ENCODE measurements at regions not wholly inside any gene's neighbourhood (a gene's known extent, or its start where the extent isn't known, plus 50 kb on each side); places are given as distances from the start of the nearest gene placed in this dataset.

DNA sequence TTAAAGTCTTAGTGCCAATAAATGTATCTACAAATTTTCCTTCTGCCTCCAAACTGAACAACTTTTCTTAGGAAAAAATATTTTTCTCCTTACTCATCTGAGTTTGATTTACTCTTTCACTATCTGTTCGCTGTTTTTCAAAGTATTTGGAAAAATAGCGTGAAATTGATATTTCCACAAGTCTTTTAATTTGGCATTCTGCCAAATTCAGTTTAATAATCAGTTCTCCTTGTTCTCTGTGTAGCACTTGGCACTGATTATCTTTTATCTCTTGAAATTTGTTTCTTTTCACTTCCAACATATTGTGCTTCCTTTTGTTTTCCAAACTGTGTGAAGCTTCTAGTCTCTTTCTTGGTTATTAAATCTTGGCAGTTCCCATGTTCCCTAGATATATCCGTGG, 559.8 kb downstream of the RPL10L start:
- POLR2A ChIA-PET (ENCODE audit: partially characterized antibody), result no interaction called here
- no peak overlapping the region for H4K5ac ChIP-seq (ENCODE audit: insufficient read length, low read depth, low read length)
- H3K4me3 ChIP-seq (ENCODE audit: extremely low read depth in 1 of 4, insufficient read depth in 2 of 4, low read depth in 3 of 4, low read length in 4 of 4), result no peak overlapping the region

More for the DNA sequence above, 559.8 kb downstream of the RPL10L start:
- FAIRE-seq (no peak), DNase-seq (ENCODE audit: low read depth in 1 of 2, low spot score in 2 of 2) (no peak)
- no peaks in the 10 kb centered on the region for H3K23me2 ChIP-seq (ENCODE audit: low read depth, low read length)
- no peak overlapping the region for H4K91ac ChIP-seq (replicated peaks; ENCODE audit: insufficient read length, low read length)
- H3K79me2 ChIP-seq (ENCODE audit: control insufficient read depth in 1 of 2, insufficient read depth in 2 of 2, low read length in 2 of 2), result no peaks in the 10 kb centered on the region
- no peak overlapping the region for H3K18ac ChIP-seq (ENCODE audit: extremely low read depth, low read length)
- H4K8ac ChIP-seq (ENCODE audit: extremely low read depth, insufficient read depth, low read length), result no peak overlapping the region
- CTCF ChIA-PET (ENCODE audit: partially characterized antibody), result no interaction called here
- WGBS, 2 experiments (ENCODE audit: extremely low coverage in 1 of 2, insufficient coverage in 1 of 2, insufficient read length in 1 of 2, insufficient replicate concordance in 2 of 2, low coverage in 1 of 2, low lambda C conversion rate in 2 of 2, missing lambda C conversion rate in 1 of 2), result 96% methylated on average over 3 of the region's 3 CpGs; no CpG with 5 or more reads in 1 of the 2 experiments
- H2AFZ ChIP-seq (ENCODE audit: low read length), result no peak overlapping the region
- H4K20me1 ChIP-seq (replicated peaks in 1 of 2; ENCODE audit: control insufficient read depth in 1 of 2, insufficient read depth in 2 of 2, low read length in 2 of 2), result no peaks in the 10 kb centered on the region
- H2BK15ac ChIP-seq (ENCODE audit: low read length), result no peak overlapping the region
- H3K14ac ChIP-seq (ENCODE audit: insufficient read length), result no peak overlapping the region
- no peak overlapping the region for H3K23ac ChIP-seq (ENCODE audit: insufficient read length)
- H3K9me3 ChIP-seq (ENCODE audit: insufficient read depth in 2 of 2, low read depth in 1 of 2, low read length in 1 of 2), result no peaks in the 10 kb centered on the region
- no peak overlapping the region for H3K9ac ChIP-seq (replicated peaks in 1 of 4; ENCODE audit: extremely low read depth in 1 of 4, low read depth in 3 of 4, low read length in 3 of 4)
- H2BK120ac ChIP-seq (replicated peaks; ENCODE audit: low read depth, low read length), result no peak overlapping the region
- H3K27ac ChIP-seq (ENCODE audit: low read depth, low read length), result no peak overlapping the region
- H3K56ac ChIP-seq (replicated peaks; ENCODE audit: insufficient read length, low read depth, low read length), result no peak overlapping the region
- H3K36me3 ChIP-seq (ENCODE audit: control insufficient read depth in 2 of 4, insufficient read depth in 4 of 4, low read length in 3 of 4), result no peaks in the 10 kb centered on the region
- no peak overlapping the region for H2BK5ac ChIP-seq (ENCODE audit: low read depth, low read length)
- no peak overlapping the region for H2BK20ac ChIP-seq (ENCODE audit: low read length)
- no peak overlapping the region for H3K4me2 ChIP-seq (ENCODE audit: insufficient read depth in 1 of 2, low read depth in 2 of 2, low read length in 2 of 2)
- H3K4me1 ChIP-seq (replicated peaks in 1 of 4; ENCODE audit: control insufficient read depth in 3 of 4, insufficient read depth in 4 of 4, low read length in 3 of 4), result no peaks in the 10 kb centered on the region
- H2AK5ac ChIP-seq (ENCODE audit: low read depth, low read length), result no peak overlapping the region
- H3K27me3 ChIP-seq (replicated peaks in 1 of 4; ENCODE audit: control insufficient read depth in 3 of 4, extremely low read depth in 1 of 4, insufficient read depth in 3 of 4, low read length in 3 of 4), result no peaks in the 10 kb centered on the region
- no peak overlapping the region for H2BK12ac ChIP-seq (ENCODE audit: low read depth, low read length)
- TF ChIP-seq CHD2 (IDR thresholded peaks at IDR 0.05; ENCODE audit: low read length), result no peak
- no peak for TF ChIP-seq ZNF274 (IDR thresholded peaks at IDR 0.05; ENCODE audit: borderline replicate concordance, extremely low read depth, low read length)
- no peak for TF ChIP-seq TAF1 (IDR thresholded peaks at IDR 0.05; ENCODE audit: low read depth, low read length)
- TF ChIP-seq, protein P1, sequence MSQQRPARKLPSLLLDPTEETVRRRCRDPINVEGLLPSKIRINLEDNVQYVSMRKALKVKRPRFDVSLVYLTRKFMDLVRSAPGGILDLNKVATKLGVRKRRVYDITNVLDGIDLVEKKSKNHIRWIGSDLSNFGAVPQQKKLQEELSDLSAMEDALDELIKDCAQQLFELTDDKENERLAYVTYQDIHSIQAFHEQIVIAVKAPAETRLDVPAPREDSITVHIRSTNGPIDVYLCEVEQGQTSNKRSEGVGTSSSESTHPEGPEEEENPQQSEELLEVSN (IDR thresholded peaks at IDR 0.05), result no peak
- TF ChIP-seq SP1 (IDR thresholded peaks at IDR 0.05; ENCODE audit: low read depth, low read length), result no peak
- no peak for TF ChIP-seq YY1 (IDR thresholded peaks at IDR 0.05; ENCODE audit: low read depth, low read length)
- TF ChIP-seq SUZ12 (IDR thresholded peaks at IDR 0.05; ENCODE audit: low read length), result no peak
- no peak for TF ChIP-seq RNF2 (IDR thresholded peaks at IDR 0.05; ENCODE audit: borderline replicate concordance, low read depth, low read length, missing control alignments, poor library complexity, severe bottlenecking)
- no peak for TF ChIP-seq SIRT6 (IDR thresholded peaks at IDR 0.05; ENCODE audit: low read length)
- no peak for TF ChIP-seq EP300 (IDR thresholded peaks at IDR 0.05; ENCODE audit: borderline replicate concordance in 1 of 2, low read depth in 2 of 2, low read length in 2 of 2)
- TF ChIP-seq MAFK (IDR thresholded peaks at IDR 0.05; ENCODE audit: low read depth, low read length), result no peak
- H3K79me1 ChIP-seq (ENCODE audit: low read depth, low read length), result no peaks in the 10 kb centered on the region
- no peak overlapping the region for H3K4ac ChIP-seq (replicated peaks; ENCODE audit: insufficient read length, low read depth, low read length)

Measured in H1 (cell line).